Mucosa of rectum (tissue), 2 donors: ENCODE measurements at regions not wholly inside any gene's neighbourhood (a gene's known extent, or its start where the extent isn't known, plus 50 kb on each side); places are given as distances from the start of the nearest gene placed in this dataset.

ENCODE experiments used
- H3K27ac ChIP-seq, 2 donors: one replicate each; pipeline ENCODE4 v1.7.0; 2013; ENCODE audit warnings: inconsistent platforms in 2 of 2, low read depth in 2 of 2, low read length in 2 of 2
- H3K27me3 ChIP-seq, 2 donors: one replicate each; pipeline ENCODE4 v1.7.0; 2013; ENCODE audit warnings: low read length in 2 of 2; ENCODE audit not compliant: control insufficient read depth in 2 of 2, insufficient read depth in 2 of 2
- H3K36me3 ChIP-seq, 2 donors: one replicate each; pipeline ENCODE4 v1.7.0; 2013; ENCODE audit warnings: low read length in 2 of 2; ENCODE audit not compliant: control insufficient read depth in 2 of 2, insufficient read depth in 2 of 2
- H3K4me1 ChIP-seq, 2 donors: one replicate each; pipeline ENCODE4 v1.7.0; 2013; ENCODE audit warnings: low read length in 2 of 2, mild to moderate bottlenecking in 1 of 2; ENCODE audit not compliant: control insufficient read depth in 2 of 2, insufficient read depth in 2 of 2
- H3K4me3 ChIP-seq, 2 donors: one replicate each; pipeline ENCODE4 v1.7.0; 2013; ENCODE audit warnings: low read length in 2 of 2
- H3K9ac ChIP-seq, 2 donors: one replicate each; pipeline ENCODE4 v1.7.0; 2013; ENCODE audit warnings: low read length in 2 of 2, low read depth in 1 of 2, mild to moderate bottlenecking in 1 of 2
- H3K9me3 ChIP-seq, 2 donors: one replicate each; pipeline ENCODE4 v1.7.0; 2013; ENCODE audit warnings: low read length in 2 of 2; ENCODE audit not compliant: control insufficient read depth in 2 of 2
- donor health status: healthy.
- donor health status: Normal muscosa, but diverticular disease.

GRCh38 chr12:11584221-11584855, 65.1 kb upstream of the ETV6 start:
- no peaks in the 10 kb centered on the region for H3K27me3 ChIP-seq
- H3K9ac ChIP-seq: no peak overlapping the region
- H3K9me3 ChIP-seq: no peaks in the 10 kb centered on the region
- H3K4me3 ChIP-seq: no peak overlapping the region
- H3K27ac ChIP-seq: no peak overlapping the region
- H3K4me1 ChIP-seq: no peaks in the 10 kb centered on the region
- H3K36me3 ChIP-seq: no peaks in the 10 kb centered on the region

GRCh38 chr12:11592484-11592883, 57.0 kb upstream of the ETV6 start:
- Histone ChIP-seq H3K27me3 (no peaks in the 10 kb centered on the region), H3K36me3 (no peaks in the 10 kb centered on the region), H3K27ac (no peak overlapping the region)

GRCh38 chr12:11593013-11593412, 56.5 kb upstream of the ETV6 start:
- no peak overlapping the region for H3K9ac ChIP-seq
- no peak overlapping the region for H3K4me3 ChIP-seq
- no peaks in the 10 kb centered on the region for H3K9me3 ChIP-seq
- H3K4me1 ChIP-seq: no peaks in the 10 kb centered on the region
- no peaks in the 10 kb centered on the region for H3K27me3 ChIP-seq
- no peaks in the 10 kb centered on the region for H3K36me3 ChIP-seq
- no peak overlapping the region for H3K27ac ChIP-seq

More at GRCh38 chr12:11592484-11592883, 57.0 kb upstream of the ETV6 start:
- H3K9ac ChIP-seq: no peak overlapping the region
- H3K9me3 ChIP-seq: no peaks in the 10 kb centered on the region
- H3K4me1 ChIP-seq: no peaks in the 10 kb centered on the region
- H3K4me3 ChIP-seq: no peak overlapping the region

GRCh38 chr12:11595080-11595479, 54.4 kb upstream of the ETV6 start:
- H3K36me3 ChIP-seq: no peaks in the 10 kb centered on the region
- no peak overlapping the region for H3K27ac ChIP-seq
- no peak overlapping the region for H3K9ac ChIP-seq
- H3K9me3 ChIP-seq: no peaks in the 10 kb centered on the region
- H3K4me3 ChIP-seq: no peak overlapping the region
- H3K4me1 ChIP-seq: no peaks in the 10 kb centered on the region
- no peaks in the 10 kb centered on the region for H3K27me3 ChIP-seq

- Histone ChIP-seq H3K27ac (no peak overlapping the region), H3K9me3 (no peaks in the 10 kb centered on the region), H3K4me1 (no peaks in the 10 kb centered on the region), H3K4me3 (no peak overlapping the region), H3K36me3 (no peaks in the 10 kb centered on the region), H3K9ac (no peak overlapping the region), H3K27me3 (no peaks in the 10 kb centered on the region)
Observed at GRCh38 chr12:11596141-11596540, 53.3 kb upstream of the ETV6 start.

GRCh38 chr12:11598900-11599299, 50.6 kb upstream of the ETV6 start:
- no peak overlapping the region for H3K4me3 ChIP-seq
- H3K9ac ChIP-seq: no peak overlapping the region
- no peak overlapping the region for H3K27ac ChIP-seq
- no peaks in the 10 kb centered on the region for H3K4me1 ChIP-seq
- no peaks in the 10 kb centered on the region for H3K9me3 ChIP-seq
- no peaks in the 10 kb centered on the region for H3K36me3 ChIP-seq
- no peaks in the 10 kb centered on the region for H3K27me3 ChIP-seq
